GM18498 (cell line): ENCODE measurements at regions not wholly inside any gene's neighbourhood (a gene's known extent, or its start where the extent isn't known, plus 50 kb on each side); places are given as distances from the start of the nearest gene placed in this dataset.

Experiments used
- ATAC-seq: cut with Tn5 transposase; IDR thresholded peaks from one replicate; pipeline ENCODE4 v1.9.1; 2021; ENCODE audit warnings: mild to moderate bottlenecking, moderate library complexity; ENCODE audit not compliant: unreplicated experiment

DNA sequence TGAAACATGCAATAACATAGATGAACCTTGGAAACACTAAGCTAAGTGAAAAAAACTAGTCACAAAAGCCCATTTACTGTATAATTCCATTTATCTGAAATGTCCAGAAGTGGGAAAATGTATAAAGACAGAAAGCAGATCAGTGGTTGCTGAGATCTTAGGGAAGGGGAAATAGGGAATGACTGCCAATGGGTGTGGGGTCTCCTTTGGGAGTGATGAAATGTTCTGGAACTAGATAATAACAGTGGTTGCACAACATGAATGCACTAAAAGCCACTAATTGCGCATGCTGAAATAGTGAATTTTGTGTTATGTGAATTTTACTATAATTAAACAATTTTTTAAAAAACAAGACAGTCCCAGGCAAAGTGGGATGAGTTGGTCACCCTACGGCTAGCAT, 472.8 kb downstream of the CCDC171 start:
- no peak for ATAC-seq

DNA sequence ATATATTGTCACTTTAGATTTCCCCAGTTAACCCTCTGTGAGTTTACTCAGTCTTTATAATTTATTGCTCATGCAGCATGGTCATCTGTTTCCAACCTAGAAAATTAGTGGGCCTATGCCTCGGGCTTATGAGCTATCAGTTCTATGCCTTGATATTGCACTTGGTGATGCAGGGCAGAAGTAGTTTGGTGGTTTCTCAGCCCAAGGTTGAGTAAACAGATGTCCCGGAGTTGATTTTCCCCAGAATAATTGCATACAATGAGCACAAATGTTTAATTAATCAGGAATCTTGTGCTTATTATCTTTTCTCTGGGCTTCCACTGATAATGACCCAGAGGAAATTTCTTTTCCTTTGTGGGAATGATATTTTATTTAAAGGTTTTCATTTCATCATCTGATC, 474.0 kb downstream of the CCDC171 start:
- ATAC-seq = no peak

- no peak for ATAC-seq
Measured at GRCh38 chr9:16028548-16028947, 475.7 kb downstream of the CCDC171 start.

DNA sequence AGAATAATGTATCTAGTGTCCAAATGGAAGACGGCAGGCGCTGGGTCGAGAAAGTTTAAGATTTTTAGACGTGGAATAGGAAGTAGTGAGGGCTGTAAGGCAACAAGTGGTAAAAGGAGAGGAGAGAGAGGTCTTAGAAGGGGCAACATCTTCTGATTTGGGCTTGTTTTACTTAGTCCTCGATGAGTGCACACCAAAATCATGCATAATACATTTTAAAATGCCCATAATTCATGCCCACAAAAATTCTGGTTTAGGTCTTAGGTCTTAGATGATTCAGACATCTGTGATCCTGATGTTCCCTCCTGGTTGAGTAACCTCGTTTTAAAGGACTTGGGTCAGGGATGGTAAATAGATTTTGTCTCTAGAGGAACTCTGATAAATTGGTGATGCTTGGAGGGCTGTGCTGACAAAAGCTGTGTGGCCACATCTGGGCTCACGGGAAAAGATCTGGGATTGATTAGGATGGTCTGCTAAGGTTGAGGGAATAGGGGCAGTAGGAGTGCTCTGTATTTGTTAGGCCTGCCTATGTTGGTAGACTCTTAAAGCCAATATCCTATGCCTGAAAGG, 476.3 kb downstream of the CCDC171 start:
- no peak for ATAC-seq

GRCh38 chr9:16029796-16030363, 477.0 kb downstream of the CCDC171 start:
- ATAC-seq = no peak

DNA sequence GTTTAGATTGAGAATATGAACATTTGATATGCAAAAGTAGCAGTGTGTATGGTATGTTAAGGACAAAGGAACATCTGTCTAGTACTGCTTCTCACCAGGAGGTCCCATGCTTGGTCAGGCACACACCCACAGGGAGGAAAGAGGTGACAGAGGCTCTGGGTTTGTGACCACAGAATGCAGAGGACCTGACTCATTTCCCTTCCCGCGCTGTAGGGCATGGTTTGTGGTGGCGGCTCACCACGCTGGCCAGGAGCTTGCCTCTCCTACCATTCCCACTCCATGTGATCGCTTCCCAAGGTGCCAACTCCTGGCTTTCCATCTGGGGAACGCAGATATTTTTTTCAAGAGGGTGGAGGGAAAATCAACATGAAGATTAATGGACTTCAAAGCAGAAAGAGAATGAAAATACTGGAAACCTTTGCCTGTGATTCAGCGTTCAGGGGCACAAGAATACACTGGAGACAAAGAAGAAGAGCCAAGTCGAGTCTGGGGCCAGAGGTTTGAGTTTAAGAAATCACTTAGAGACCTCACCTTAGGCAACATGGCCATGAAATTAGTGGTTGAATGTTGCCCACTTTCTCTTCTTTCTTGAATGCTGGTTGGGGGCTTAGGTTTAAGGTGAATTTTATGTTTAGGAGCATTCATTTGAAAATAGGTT, 477.8 kb downstream of the CCDC171 start:
- peak; percentile 80 for ATAC-seq

GRCh38 chr9:16031486-16031885, 478.6 kb downstream of the CCDC171 start:
- ATAC-seq = no peak

GRCh38 chr9:16031971-16032370, 479.1 kb downstream of the CCDC171 start:
- no peak for ATAC-seq

GRCh38 chr9:16032799-16033198, 480.0 kb downstream of the CCDC171 start:
- no peak for ATAC-seq

- ATAC-seq = no peak
Measured at GRCh38 chr9:16033253-16033652, 480.4 kb downstream of the CCDC171 start.

GRCh38 chr9:16033921-16034691, 481.3 kb downstream of the CCDC171 start:
- no peak for ATAC-seq

- no peak for ATAC-seq
Measured at GRCh38 chr9:16039218-16039987, 486.6 kb downstream of the CCDC171 start.

- ATAC-seq = no peak
Measured at GRCh38 chr9:16039988-16040761, 487.3 kb downstream of the CCDC171 start.

- ATAC-seq = no peak
Measured at GRCh38 chr9:16043756-16044578, 491.1 kb downstream of the CCDC171 start.

- ATAC-seq = no peak
Measured at GRCh38 chr9:16044579-16044881, 491.7 kb downstream of the CCDC171 start.

- no peak for ATAC-seq
Measured at GRCh38 chr9:16045651-16046280, 492.9 kb downstream of the CCDC171 start.

GRCh38 chr9:16046713-16047112, 493.9 kb downstream of the CCDC171 start:
- no peak for ATAC-seq

GRCh38 chr9:16048129-16048528, 495.3 kb downstream of the CCDC171 start:
- no peak for ATAC-seq

DNA sequence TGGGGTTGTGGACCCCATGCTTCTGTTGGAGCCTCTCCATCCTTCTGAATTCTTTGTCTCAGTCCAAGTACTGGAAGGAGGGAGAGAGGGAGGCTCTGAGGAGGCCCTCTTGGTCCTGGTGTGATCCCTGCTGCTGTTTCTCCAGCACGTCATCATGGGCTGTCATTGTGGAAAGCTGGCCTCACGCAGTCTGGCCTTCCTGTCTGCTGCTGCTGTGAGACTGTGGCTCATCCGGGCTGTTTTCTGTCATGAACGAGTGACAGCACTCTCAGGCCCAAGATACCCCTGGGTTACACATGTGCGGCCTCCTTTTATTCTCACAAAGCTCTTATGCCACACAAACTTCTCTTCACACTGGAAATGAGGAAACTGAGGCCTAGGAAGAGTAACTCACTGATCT, 499.3 kb downstream of the CCDC171 start:
- ATAC-seq = no peak
